Amygdala (tissue), 56 donors: ENCODE measurements at regions not wholly inside any gene's neighbourhood (a gene's known extent, or its start where the extent isn't known, plus 50 kb on each side); places are given as distances from the start of the nearest gene placed in this dataset.

ENCODE experiments used
- DNase-seq, 56 donors: peaks; one replicate each; lab custom pipeline; 2025; lab: John Stamatoyannopoulos, UW

DNA sequence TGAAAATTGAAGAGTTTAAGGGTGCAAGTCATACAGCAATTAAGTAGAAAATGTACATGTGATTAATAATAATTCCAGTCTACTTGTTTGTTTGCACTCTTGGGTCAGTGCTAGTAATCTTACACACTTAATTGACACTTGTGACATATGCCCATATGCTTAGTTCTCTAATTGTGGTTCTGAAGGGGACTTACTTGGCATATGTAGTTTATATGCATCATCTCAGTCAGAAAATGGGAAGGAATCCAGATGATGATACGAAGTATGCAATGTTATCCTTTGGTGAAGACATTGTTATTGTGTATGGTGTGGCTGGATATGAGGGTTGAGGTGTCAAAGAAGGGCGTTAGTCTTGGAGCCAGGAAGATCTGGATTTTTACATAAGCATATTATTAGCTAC lies 193.5 kb upstream of the HDAC9 start:
- DNase-seq: no peak

DNA sequence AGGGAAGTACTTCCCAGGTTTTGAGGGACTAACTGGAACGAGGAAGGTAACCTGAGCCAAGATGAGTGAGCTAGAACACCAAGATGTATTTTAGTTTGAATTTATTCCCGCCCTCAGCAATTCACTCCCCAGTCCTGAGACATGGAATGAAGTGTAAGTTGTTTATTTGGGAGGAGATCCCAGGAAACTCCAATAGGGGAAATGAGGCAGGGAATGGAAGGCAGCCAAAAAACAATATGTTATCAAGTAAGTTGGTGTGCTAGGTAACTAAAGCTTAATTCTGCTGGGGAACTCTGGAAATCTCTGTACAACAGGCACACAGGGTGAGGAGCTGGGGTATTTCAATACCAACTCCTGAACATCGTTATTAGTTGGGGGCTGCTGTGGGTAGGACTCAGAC lies 189.7 kb upstream of the HDAC9 start:
- DNase-seq: no peak

GRCh38 chr7:18306696-18307095 lies 188.9 kb upstream of the HDAC9 start:
- no peak for DNase-seq

DNA sequence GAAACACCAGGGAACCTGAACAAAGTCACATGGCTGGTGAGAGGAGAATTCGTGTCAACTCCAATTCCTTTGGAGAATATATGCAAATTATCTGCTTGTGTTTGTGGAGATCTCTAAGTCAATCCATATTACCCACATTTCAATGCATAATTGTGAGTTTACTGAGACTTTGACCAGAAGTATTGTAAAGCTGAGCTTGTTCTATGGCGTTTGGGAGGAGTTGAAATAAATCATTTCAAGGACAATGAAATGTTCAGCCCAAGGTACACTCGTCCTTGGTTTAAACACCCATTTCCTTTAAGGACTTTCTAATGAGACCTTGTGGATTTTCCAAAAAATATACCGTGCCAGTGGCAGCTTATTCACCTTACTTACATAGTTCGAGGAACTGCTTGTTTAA lies 186.6 kb upstream of the HDAC9 start:
- DNase-seq: no peak

- no peak for DNase-seq
These were observed 183.1 kb upstream of the HDAC9 start for GRCh38 chr7:18312482-18312881.

DNA sequence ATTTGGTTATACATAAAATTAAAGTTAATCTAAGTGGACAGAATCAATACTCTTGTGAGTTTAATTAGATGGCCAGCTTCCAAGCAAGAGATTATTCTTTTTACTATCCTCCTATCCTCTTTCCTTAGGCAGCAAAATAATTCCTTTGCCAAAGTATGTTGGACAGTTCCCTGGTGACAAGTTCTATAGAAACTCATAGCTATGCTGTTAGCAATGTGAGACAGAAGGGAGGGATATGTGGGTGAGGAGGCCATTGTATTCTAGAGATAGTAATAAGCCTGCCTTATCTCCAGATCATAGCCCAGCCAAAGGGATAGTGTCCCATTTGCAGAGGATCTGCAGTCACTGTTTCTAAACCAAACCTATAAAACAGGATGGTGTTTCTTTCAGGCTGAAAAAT lies 181.6 kb upstream of the HDAC9 start:
- no peak for DNase-seq

DNA sequence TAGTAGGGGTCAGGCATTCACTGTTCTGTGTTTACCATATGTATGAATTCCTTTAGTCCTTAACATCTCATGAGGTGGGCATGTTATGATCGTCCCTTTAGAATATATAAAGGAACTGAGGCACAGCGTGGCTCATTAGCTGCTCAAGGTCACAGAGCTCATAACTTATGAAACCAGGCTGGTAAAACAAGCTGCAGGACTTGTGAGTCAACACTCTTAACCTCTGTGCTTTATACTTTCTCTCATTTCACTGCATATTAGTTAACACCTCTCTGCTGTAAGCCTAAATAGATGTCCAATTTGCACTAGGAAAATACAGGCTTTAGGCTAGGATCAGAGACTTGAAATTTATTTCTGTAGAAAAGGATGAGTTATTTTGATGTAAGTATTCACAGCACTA lies 180.3 kb upstream of the HDAC9 start:
- no peak for DNase-seq

- DNase-seq: no peak
These were observed 177.6 kb upstream of the HDAC9 start for GRCh38 chr7:18317941-18318340.

DNA sequence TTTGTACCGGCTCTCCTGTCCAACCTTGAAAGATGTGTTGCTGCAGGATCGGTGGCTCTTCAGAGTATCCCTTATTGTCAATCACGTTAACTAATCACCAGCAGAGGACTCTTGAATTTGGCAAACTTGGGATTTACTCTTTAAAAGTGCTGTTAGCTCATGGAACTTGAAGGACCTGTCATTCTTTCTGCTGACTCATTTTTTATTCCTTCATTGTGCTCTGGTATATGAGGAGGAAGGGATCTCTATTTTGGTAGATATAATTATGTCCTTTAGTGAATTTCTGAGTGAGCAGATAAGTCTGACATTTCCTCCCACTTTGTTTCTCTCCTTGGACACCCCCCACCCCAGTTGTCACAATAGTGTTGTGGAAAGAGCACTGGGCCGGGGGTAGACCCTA lies 175.1 kb upstream of the HDAC9 start:
- no peak for DNase-seq

DNA sequence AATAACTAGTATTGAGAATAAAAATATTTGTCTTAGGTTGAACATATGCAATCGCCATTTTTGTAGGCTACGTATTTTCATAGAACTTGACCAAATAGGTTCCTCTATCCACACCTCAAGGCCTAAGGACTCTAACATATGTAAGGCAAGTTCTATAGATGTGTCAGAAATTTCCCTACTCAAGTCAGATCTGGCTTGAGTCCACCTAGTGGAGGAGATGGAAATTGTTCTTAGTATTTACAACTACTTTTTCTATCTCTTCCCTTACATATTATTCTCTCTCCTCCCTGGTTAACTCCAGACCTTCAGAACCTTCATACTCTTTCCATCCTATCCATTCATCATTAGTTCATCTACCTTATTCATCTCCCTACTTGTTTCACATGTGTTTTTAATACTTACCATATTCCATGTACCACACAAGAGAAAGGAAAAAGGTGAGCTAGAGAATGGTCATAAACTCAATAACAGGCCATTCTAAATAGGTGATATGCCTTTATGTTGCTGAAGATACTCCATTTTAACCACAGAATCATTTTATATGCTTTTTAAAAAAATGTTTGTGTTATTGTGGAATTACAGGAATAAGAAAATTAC lies 174.5 kb upstream of the HDAC9 start:
- peak in 1 of 56 donors; percentile 4 for DNase-seq

DNA sequence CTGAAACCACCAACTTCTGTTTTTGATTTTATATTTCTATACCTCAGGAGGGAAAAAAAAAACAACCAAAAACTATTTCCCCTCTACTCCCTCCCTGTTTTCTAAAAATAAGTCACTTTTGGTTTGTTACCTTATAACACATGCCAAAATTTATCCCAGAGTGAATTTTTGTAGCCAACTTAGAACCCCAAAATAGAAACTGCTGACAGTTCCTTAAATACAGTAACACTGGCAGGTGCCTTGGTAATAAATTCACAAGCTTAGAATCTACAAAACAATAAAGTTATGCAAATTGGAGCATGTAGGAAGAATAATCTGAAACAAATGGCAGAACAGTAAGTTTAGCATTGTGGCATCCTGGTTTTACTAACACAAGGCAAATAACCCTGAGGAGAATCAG lies 165.0 kb upstream of the HDAC9 start:
- no peak for DNase-seq

DNA sequence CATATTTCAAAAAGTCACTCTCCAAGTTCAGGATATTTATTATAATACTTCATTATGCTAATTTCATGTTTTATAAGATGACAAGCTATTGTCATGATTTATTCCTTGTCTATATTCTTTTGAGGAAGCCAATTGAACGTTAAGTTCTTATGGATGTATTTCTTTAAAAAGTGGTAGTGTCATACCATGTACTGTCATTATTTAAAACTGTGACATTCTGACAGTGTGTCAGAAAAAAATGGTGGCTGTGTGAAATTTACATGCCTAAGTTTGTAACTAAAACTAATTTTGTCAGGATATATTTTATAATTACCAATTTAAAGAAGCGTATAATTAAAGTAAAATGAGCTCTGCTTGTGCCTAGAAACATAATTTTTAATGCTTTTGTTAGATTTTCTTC lies 158.9 kb upstream of the HDAC9 start:
- no peak for DNase-seq

DNA sequence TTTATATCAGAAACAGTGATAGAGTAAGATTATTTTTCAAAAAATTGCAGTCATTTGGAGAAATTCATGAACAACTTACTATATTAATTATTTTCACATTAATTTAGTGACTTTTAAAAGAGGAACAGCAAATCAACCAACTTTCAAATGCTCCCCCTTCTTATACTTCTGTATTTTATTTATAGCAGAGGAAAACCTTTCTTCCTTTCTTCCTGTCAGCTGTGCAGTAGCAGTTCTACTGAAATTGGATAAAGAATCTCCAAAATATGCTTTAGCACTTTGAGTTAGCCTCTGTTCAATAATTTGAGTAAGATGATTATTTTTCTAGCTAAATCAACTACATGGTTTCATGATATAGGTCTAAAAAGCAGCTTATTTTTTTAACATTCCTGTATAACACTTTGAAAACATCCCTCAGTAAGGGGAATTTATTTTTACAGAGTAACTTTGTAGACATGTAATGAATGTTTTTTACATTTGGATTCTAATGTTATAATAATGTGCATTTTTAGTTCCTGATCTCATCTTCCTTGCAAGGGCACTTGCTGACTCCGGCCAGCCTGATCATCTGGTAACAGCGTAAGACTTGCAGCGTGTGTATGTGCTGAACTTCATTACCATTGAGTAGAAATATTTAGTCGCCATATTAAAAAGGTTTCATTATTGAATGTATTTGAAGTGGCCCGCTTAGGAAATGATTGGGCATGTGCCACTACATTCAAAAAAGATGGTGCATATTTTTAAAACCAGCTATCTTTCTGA lies 158.3 kb upstream of the HDAC9 start:
- no peak for DNase-seq

DNA sequence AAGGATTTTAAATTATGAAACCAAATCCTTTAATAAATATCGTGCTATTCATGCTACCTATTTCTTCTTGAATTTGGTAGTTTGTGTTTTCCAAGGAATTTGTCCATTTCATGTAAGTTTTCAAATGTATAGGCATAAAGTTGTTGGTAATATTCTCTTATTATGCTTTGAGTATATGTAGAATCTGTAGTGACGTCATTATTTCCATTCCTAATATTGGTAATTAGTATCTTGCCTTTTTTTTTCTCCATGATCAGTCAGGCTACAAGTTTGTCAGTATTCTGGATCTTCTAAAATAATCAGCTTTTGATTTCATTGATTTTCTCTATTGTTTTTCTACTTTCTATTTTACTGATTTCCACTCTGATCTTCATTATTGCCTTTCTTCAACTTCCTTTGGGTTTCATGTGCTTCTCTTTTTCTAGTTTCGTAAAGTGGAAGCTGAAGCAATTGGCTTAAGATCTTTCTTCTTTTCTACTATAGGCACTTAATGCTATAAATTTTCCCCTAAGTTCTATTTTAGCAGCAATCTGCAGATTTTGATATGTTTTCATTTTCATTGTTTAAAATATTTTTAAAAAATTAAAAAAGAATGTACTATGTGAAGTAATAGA lies 156.5 kb upstream of the HDAC9 start:
- DNase-seq: no peak

GRCh38 chr7:18341756-18342155 lies 153.8 kb upstream of the HDAC9 start:
- no peak for DNase-seq

DNA sequence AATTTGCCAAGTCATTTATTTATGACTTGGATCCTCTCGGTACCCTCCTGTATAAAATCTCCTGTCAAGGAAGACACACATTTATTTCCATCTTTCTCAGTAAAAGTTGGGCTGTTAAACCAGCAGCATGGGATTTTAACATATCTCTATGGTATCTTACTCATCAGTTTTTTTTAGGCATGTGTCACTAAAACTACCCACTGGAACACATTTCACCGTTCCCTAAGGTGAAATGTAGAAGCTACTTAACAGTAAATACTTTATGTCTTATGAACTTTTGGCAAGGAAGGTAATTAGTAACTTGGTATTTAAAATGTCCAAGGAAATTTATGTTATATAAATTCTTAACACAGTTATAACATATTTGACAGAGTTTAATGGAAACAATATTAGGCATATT lies 152.5 kb upstream of the HDAC9 start:
- no peak for DNase-seq

DNA sequence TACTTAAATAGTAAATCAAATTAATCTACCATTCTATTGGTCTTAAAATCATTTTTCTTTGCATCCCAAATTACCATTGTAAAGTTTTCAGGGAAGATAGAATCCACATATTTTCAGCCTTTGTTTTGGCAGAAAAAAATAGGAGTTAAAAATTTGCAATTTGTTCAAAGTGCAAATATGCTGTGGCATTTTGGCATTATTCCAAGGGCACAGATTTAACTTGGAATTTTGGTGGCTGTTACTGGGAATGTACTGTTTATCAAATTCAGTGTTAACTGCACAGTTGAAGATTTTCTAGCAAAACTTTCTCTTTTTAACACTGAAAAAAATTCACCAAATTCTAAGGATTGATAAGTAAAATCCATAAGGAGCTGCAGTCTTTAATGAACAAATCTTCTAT lies 151.0 kb upstream of the HDAC9 start:
- no peak for DNase-seq

DNA sequence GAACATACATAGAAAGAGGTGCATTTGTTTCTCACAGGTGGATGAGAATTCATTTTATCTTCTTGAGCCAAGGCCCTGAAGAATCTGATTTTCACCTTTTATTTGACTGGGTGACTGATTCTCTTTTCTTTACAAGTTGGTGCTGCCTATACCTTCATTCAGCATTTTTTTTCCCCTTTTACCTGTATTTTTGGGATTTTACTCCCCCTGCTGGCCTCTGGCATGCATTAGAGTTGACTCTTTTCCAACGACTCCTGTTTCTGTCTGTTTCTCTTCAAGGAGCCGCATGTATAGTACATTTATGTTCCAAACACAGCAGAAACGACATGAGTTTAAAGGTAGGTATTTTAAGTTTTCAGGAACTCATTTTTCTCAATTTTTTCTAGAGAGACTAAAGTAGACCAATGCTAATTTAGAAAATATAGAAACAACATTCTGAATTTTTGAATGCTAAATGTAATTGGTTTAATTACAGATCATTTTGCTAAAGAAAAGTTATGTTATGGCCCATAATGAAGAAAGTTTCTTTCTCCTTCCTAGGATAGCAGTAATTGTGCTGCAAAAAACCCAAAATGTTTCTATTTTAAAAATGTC lies 149.8 kb upstream of the HDAC9 start:
- DNase-seq: peak in 12 of 56 donors; percentile 0 to 64 (median 10)

GRCh38 chr7:18347170-18347569 lies 148.4 kb upstream of the HDAC9 start:
- no peak for DNase-seq

GRCh38 chr7:18350678-18351077 lies 144.9 kb upstream of the HDAC9 start:
- no peak for DNase-seq

DNA sequence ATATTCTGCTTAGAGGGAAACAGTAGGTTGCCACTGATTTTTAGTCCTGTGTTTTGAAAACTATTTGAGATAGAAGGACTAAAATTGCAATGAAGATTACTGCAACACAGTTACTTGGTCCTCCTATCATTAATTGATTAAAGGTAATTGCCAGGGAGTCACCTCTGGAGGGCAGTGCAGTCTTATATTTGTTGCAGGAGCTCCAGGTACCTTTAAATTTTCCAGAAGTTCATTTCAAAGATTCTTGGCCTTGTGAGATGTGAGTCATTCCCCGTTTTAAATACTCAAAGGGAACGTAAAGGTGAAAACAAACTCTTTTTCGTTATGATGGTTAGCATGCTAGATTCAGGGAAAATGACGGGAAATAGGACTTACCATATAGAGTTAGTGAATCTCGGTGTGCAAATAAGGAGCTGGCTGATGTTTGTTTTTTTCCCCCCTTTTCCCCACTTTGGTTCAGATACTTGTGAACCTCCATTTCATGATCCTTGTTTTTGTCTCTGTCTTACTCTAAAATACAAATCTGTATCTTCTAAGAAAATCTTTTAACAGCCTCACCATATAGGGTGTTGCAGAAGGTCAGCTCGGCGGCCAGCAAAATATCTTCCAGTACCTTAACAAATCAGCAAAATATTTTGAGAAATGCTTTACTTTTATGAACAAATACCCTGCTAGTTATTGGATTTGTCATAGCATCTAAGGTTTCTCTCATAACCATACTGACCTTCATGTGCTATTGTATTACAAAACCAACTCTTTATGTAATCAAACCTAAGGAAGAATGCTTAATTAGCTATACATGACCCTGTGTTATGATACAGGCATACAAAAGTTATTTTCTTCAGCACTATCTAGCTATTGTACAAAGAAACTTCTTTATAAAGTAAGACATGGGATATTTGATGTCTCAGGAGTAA lies 143.0 kb upstream of the HDAC9 start:
- DNase-seq: peak in 17 of 56 donors; percentile 4 to 55 (median 17)
